Central memory CD8-positive, alpha-beta T cell (primary cell): ENCODE measurements at regions not wholly inside any gene's neighbourhood (a gene's known extent, or its start where the extent isn't known, plus 50 kb on each side); places are given as distances from the start of the nearest gene placed in this dataset.

Experiments used
- ATAC-seq: fragments of 150-1000 bp; cut with Tn5 transposase; replicated peaks from 2 replicates; pipeline ENCODE4 v1.10.0; 2022; ENCODE audit warnings: mild to moderate bottlenecking, moderate FRiP score, moderate number of reproducible peaks; ENCODE audit not compliant: poor library complexity, severe bottlenecking; ENCODE audit errors: extremely low read depth
- DNase-seq, 2 donors: peaks; one replicate each; pipeline ENCODE4 v3.0.0; 2021; ENCODE audit warnings: low spot score in 2 of 2
- H3K27ac Mint-ChIP-seq: one replicate; pipeline ENCODE4 v1.8.0; 2022; ENCODE audit warnings: low read depth, mild to moderate bottlenecking, moderate library complexity, mixed read lengths
- H3K27me3 Mint-ChIP-seq: one replicate; pipeline ENCODE4 v1.8.0; 2022; ENCODE audit warnings: mixed read lengths
- H3K36me3 Mint-ChIP-seq: one replicate; pipeline ENCODE4 v1.8.0; 2022; ENCODE audit warnings: mild to moderate bottlenecking, moderate library complexity, mixed read lengths; ENCODE audit not compliant: insufficient read depth
- H3K4me1 Mint-ChIP-seq: one replicate; pipeline ENCODE4 v1.8.0; 2022; ENCODE audit warnings: mixed read lengths
- H3K4me3 Mint-ChIP-seq: one replicate; pipeline ENCODE4 v1.8.0; 2022; ENCODE audit warnings: mild to moderate bottlenecking, moderate library complexity, mixed read lengths
- H3K9me3 Mint-ChIP-seq: one replicate; pipeline ENCODE4 v1.8.0; 2022; ENCODE audit warnings: mixed read lengths

GRCh38 chr11:134584706-134585445 is 172.8 kb upstream of the B3GAT1 start:
- ATAC-seq (no peak), DNase-seq (no peak)
- Mint-ChIP-seq H3K9me3 (no peaks in the 10 kb centered on the region), H3K4me1 (peaks cover 16% of the 10 kb centered on the region), H3K36me3 (no peaks in the 10 kb centered on the region), H3K27me3 (peaks cover 50% of the 10 kb centered on the region), H3K27ac (no peak overlapping the region), H3K4me3 (peak overlapping the region; percentile 4)

- no peaks in the 10 kb centered on the region for H3K36me3 Mint-ChIP-seq
- peaks cover 50% of the 10 kb centered on the region for H3K27me3 Mint-ChIP-seq
- no peaks in the 10 kb centered on the region for H3K9me3 Mint-ChIP-seq
- DNase-seq (no peak), ATAC-seq (no peak)
- H3K27ac Mint-ChIP-seq = peak overlapping the region; percentile 7
- peaks cover 16% of the 10 kb centered on the region for H3K4me1 Mint-ChIP-seq
- no peak overlapping the region for H3K4me3 Mint-ChIP-seq
These were observed 172.0 kb upstream of the B3GAT1 start for GRCh38 chr11:134584001-134584561.

GRCh38 chr11:134583397-134583990 is 171.5 kb upstream of the B3GAT1 start:
- ATAC-seq = peak; percentile 59
- H3K36me3 Mint-ChIP-seq = no peaks in the 10 kb centered on the region
- no peak for DNase-seq
- H3K27ac Mint-ChIP-seq = peak overlapping the region; percentile 7
- peak overlapping the region; percentile 9 for H3K4me3 Mint-ChIP-seq
- no peaks in the 10 kb centered on the region for H3K9me3 Mint-ChIP-seq
- peaks cover 16% of the 10 kb centered on the region for H3K4me1 Mint-ChIP-seq
- H3K27me3 Mint-ChIP-seq = peaks cover 51% of the 10 kb centered on the region

- Mint-ChIP-seq H3K27me3 (peaks cover 59% of the 10 kb centered on the region), H3K4me3 (peak overlapping the region; percentile 9), H3K36me3 (no peaks in the 10 kb centered on the region), H3K9me3 (no peaks in the 10 kb centered on the region), H3K27ac (peak overlapping the region; percentile 7), H3K4me1 (peaks cover 16% of the 10 kb centered on the region)
- ATAC-seq (no peak), DNase-seq (no peak)
These were observed 170.7 kb upstream of the B3GAT1 start for GRCh38 chr11:134582770-134583095.

GRCh38 chr11:134581966-134582769 is 170.1 kb upstream of the B3GAT1 start:
- Mint-ChIP-seq H3K4me1 (peaks cover 16% of the 10 kb centered on the region), H3K27me3 (peaks cover 62% of the 10 kb centered on the region), H3K4me3 (peak overlapping the region; percentile 9), H3K9me3 (no peaks in the 10 kb centered on the region), H3K27ac (no peak overlapping the region), H3K36me3 (no peaks in the 10 kb centered on the region)
- DNase-seq = no peak
- ATAC-seq = peak; percentile 50

DNA sequence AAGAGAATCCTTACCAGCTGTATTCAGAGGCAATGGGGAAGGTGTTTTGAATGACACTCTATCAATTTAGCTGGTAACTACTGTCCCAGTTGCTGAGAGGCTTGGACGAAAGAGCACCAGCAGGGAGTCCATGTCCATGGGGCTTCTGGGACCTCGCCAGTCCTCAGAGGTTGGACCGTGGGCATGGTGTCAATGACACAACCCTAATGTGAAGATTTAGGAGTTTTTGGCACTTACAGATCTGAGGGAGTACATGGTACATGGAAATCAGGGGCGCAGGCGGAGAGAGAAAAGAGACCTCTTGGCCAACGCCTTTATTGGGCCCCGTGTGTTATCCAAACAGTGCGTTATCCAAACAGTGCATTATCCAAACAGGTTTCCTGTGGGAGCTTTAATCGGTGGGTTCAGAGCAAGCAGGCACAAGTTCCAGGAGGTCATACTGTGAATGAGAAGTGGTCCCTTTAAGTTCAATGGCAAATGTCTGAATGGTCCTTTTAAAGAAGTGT is 169.1 kb upstream of the B3GAT1 start:
- DNase-seq (no peak), ATAC-seq (no peak)
- no peak overlapping the region for H3K27ac Mint-ChIP-seq
- peaks cover 60% of the 10 kb centered on the region for H3K27me3 Mint-ChIP-seq
- H3K9me3 Mint-ChIP-seq = no peaks in the 10 kb centered on the region
- H3K4me3 Mint-ChIP-seq = no peak overlapping the region
- H3K36me3 Mint-ChIP-seq = no peaks in the 10 kb centered on the region
- peaks cover 16% of the 10 kb centered on the region for H3K4me1 Mint-ChIP-seq

DNA sequence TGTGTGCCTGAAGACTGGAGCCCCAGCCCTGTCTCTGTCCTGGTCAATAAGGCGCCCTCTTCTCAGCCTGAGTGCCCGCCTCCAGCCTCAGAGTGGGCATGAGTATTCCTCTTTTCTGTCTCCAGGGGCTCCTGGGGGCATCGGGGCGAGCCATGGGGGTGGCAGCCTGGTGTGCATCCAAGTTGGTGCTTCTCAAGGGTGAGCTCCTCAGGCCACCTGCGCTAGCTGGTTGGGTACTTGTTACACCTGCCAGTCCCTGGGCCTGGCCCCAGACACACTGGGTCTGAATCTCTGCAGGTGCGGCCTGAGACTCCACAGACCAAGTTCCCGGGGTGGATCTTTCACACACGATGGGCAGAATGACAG is 168.6 kb upstream of the B3GAT1 start:
- no peaks in the 10 kb centered on the region for H3K36me3 Mint-ChIP-seq
- H3K27ac Mint-ChIP-seq = no peak overlapping the region
- DNase-seq = no peak
- no peak for ATAC-seq
- no peak overlapping the region for H3K4me3 Mint-ChIP-seq
- peaks cover 16% of the 10 kb centered on the region for H3K4me1 Mint-ChIP-seq
- H3K27me3 Mint-ChIP-seq = peaks cover 64% of the 10 kb centered on the region
- no peaks in the 10 kb centered on the region for H3K9me3 Mint-ChIP-seq

DNA sequence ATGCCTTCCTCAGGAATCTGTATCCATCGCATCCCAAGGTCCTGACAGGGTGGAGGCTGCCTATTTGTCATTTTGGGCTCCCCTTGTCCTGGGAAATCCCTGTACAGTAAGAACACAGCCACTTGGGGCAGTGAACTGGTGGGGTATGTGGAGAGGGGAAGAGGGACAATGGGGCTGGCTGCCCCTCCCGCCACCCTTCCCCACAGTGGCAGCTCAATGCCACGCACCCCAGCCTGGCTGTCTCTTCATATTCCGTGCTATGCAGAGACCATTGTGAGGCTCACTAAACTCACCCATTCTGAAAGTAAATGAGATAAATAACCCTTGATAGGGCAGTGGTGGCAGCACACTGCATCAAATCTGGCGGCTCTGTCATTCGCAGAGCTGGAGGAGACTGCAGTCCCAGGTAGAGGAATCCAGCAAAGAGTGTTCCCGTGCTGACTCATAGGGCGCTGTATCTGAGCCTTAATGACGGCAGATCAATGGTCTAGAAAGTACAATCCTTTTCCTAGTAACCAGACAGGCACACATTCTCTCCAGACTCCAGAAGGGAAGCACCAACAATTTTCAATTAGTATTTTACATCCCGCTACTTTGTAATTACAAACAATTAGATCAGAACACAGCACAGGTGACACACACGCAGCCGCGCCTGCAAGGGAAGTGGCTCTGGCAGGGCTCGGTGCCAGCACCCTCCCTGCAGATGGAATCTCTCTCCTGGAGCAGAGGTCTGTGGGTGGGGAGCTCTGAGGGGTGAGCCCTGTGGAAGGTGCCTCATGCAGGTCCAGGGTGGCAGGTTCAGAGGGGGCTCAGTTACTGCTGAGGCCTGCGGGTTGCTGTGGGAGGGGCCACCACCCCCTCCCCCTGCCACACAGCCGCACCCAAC is 167.9 kb upstream of the B3GAT1 start:
- Mint-ChIP-seq H3K4me3 (no peak overlapping the region), H3K27ac (no peak overlapping the region), H3K27me3 (peaks cover 64% of the 10 kb centered on the region), H3K9me3 (no peaks in the 10 kb centered on the region), H3K36me3 (no peaks in the 10 kb centered on the region), H3K4me1 (peaks cover 16% of the 10 kb centered on the region)
- ATAC-seq (no peak), DNase-seq (no peak)

- Mint-ChIP-seq H3K27ac (no peak overlapping the region), H3K9me3 (no peaks in the 10 kb centered on the region), H3K4me3 (no peak overlapping the region), H3K4me1 (peaks cover 16% of the 10 kb centered on the region), H3K36me3 (no peaks in the 10 kb centered on the region), H3K27me3 (peaks cover 68% of the 10 kb centered on the region)
- DNase-seq = no peak
- ATAC-seq = no peak
These were observed 167.0 kb upstream of the B3GAT1 start for GRCh38 chr11:134578807-134579723.

GRCh38 chr11:134577751-134578395 is 165.8 kb upstream of the B3GAT1 start:
- DNase-seq (no peak), ATAC-seq (no peak)
- peaks cover 79% of the 10 kb centered on the region for H3K27me3 Mint-ChIP-seq
- H3K36me3 Mint-ChIP-seq = no peaks in the 10 kb centered on the region
- peaks cover 5% of the 10 kb centered on the region for H3K4me1 Mint-ChIP-seq
- H3K27ac Mint-ChIP-seq = no peak overlapping the region
- H3K9me3 Mint-ChIP-seq = no peaks in the 10 kb centered on the region
- no peak overlapping the region for H3K4me3 Mint-ChIP-seq

- ATAC-seq (no peak), DNase-seq (no peak)
- Mint-ChIP-seq H3K27me3 (peaks cover 79% of the 10 kb centered on the region), H3K27ac (no peak overlapping the region), H3K4me3 (no peak overlapping the region), H3K36me3 (no peaks in the 10 kb centered on the region), H3K4me1 (no peaks in the 10 kb centered on the region), H3K9me3 (no peaks in the 10 kb centered on the region)
These were observed 164.7 kb upstream of the B3GAT1 start for GRCh38 chr11:134576721-134577171.
